Astrocyte of the spinal cord (primary cell): ENCODE measurements at regions not wholly inside any gene's neighbourhood (a gene's known extent, or its start where the extent isn't known, plus 50 kb on each side); places are given as distances from the start of the nearest gene placed in this dataset.

Source experiments
- DNase-seq: peaks from one replicate; pipeline ENCODE4 v3.0.0; 2011; ENCODE audit warnings: low read depth, low spot score
- H3K4me3 ChIP-seq: 2 replicates; pipeline ENCODE4 v1.5.1; 2011; ENCODE audit warnings: low read depth, mild to moderate bottlenecking, low read length, moderate library complexity
- CTCF ChIP-seq: IDR thresholded peaks from 2 replicates; pipeline ENCODE4 v1.5.1; 2012; ENCODE audit warnings: low read depth, mild to moderate bottlenecking, low read length, inconsistent platforms
- in situ Hi-C: cut with HindIII; loops from 2 replicates; pipeline ENCODE4 v1.10.0; 2017; ENCODE audit warnings: low sequenced_read_pairs

- no peak overlapping the region for H3K4me3 ChIP-seq
- DNase-seq, result no peak
- in situ Hi-C loops, result no loop called here
- no peak for TF ChIP-seq CTCF
Observed at GRCh38 chr5:174811438-174811837, 87.1 kb downstream of the MSX2 start.

GRCh38 chr5:174810796-174811195 is 86.4 kb downstream of the MSX2 start:
- TF ChIP-seq CTCF, result no peak
- in situ Hi-C loops, result no loop called here
- no peak for DNase-seq
- H3K4me3 ChIP-seq, result no peak overlapping the region

GRCh38 chr5:174807471-174807870 is 83.1 kb downstream of the MSX2 start:
- DNase-seq, result no peak
- H3K4me3 ChIP-seq, result no peak overlapping the region
- TF ChIP-seq CTCF, result no peak
- in situ Hi-C loops, result no loop called here

- no peak overlapping the region for H3K4me3 ChIP-seq
- TF ChIP-seq CTCF, result no peak
- no peak for DNase-seq
- in situ Hi-C loops, result no loop called here
Observed at GRCh38 chr5:174806729-174807128, 82.3 kb downstream of the MSX2 start.

- no peak for TF ChIP-seq CTCF
- in situ Hi-C loops, result no loop called here
- H3K4me3 ChIP-seq, result no peak overlapping the region
- DNase-seq, result peak; percentile 28
Observed at GRCh38 chr5:174801798-174802197, 77.4 kb downstream of the MSX2 start.

- TF ChIP-seq CTCF, result no peak
- H3K4me3 ChIP-seq, result no peak overlapping the region
- in situ Hi-C loops, result no loop called here
- no peak for DNase-seq
Observed at GRCh38 chr5:174800435-174800834, 76.1 kb downstream of the MSX2 start.

- H3K4me3 ChIP-seq, result no peak overlapping the region
- peak; percentile 40 for DNase-seq
- TF ChIP-seq CTCF, result no peak
- in situ Hi-C loops, result no loop called here
Observed at GRCh38 chr5:174799121-174799520, 74.7 kb downstream of the MSX2 start.
